Testis (tissue), 2 donors: ENCODE measurements at regions not wholly inside any gene's neighbourhood (a gene's known extent, or its start where the extent isn't known, plus 50 kb on each side); places are given as distances from the start of the nearest gene placed in this dataset.

Experiments
- POLR2A ChIP-seq: fragments of 450-650 bp; IDR thresholded peaks from one replicate; pipeline ENCODE4 v1.6.1; 2017; ENCODE audit warnings: antibody characterized with exemption, mild to moderate bottlenecking, moderate library complexity
- TF ChIP-seq, protein P1 (sequence below), 3 experiments: fragments of 450-650 bp in 2 of 3; fragments of 200-600 bp in 1 of 3; sonication (generic) in 1 of 3; IDR thresholded peaks; one replicate each; pipeline ENCODE4 v1.5.1; 2016 to 2019; ENCODE audit warnings: antibody characterized with exemption in 3 of 3, mild to moderate bottlenecking in 2 of 3, moderate library complexity in 1 of 3

DNA sequence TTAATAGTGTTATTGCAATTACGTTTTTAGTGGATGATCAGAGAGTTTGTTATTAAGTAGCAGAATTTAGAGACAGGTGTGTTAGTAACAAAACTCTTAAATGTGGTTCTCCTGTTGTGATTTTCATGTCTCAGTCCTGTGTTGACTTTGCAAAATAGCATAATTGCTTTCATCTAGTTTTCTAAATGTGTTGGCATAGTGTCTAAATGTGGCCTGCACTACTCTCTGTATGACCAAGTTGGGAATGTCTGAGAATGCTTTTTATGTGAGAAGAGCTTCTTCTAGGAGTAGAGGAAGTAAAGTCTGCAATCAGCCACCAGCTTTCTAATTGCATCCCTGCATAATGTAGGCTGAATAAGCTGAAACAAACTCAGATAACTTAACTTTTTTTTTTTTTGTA is 158.6 kb upstream of the FAT1 start:
- TF ChIP-seq, protein P1, sequence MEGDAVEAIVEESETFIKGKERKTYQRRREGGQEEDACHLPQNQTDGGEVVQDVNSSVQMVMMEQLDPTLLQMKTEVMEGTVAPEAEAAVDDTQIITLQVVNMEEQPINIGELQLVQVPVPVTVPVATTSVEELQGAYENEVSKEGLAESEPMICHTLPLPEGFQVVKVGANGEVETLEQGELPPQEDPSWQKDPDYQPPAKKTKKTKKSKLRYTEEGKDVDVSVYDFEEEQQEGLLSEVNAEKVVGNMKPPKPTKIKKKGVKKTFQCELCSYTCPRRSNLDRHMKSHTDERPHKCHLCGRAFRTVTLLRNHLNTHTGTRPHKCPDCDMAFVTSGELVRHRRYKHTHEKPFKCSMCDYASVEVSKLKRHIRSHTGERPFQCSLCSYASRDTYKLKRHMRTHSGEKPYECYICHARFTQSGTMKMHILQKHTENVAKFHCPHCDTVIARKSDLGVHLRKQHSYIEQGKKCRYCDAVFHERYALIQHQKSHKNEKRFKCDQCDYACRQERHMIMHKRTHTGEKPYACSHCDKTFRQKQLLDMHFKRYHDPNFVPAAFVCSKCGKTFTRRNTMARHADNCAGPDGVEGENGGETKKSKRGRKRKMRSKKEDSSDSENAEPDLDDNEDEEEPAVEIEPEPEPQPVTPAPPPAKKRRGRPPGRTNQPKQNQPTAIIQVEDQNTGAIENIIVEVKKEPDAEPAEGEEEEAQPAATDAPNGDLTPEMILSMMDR (IDR thresholded peaks at IDR 0.05): no peak
- no peak for TF ChIP-seq POLR2A
